NCI-H128 (cell line): ENCODE measurements at regions not wholly inside any gene's neighbourhood (a gene's known extent, or its start where the extent isn't known, plus 50 kb on each side); places are given as distances from the start of the nearest gene placed in this dataset.
"Not testable (repeated sequence)": the region's sequence is repeated elsewhere in the genome, so short reads cannot be mapped to it uniquely, and the experiment has no call there.

Source experiments
- DNase-seq: peaks from one replicate; lab custom pipeline; 2025; ENCODE audit not compliant: unreplicated experiment; lab: John Stamatoyannopoulos, UW

- no peak for DNase-seq
These were observed 329.1 kb upstream of the ZNF608 start for GRCh38 chr5:125075567-125075966.

DNA sequence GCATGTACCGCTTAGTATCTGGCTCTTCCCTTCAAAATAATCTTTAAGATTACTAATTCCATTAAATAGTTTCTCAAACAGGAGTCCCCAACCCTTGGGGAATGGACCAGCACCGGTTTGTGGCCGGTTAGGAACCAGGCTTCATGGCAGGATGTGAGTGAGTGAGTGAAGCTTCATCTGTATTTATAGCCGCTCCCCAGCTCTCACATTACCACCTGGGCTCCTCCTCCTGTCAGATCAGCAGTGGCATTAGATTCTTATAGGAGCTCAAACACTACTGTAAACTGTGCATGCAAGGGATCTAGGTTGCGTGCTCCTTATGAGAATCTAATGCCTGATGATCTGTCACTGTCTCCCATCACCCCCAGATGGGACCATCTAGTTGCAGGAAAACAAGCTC, 332.6 kb upstream of the ZNF608 start:
- not testable (repeated sequence) for DNase-seq

DNA sequence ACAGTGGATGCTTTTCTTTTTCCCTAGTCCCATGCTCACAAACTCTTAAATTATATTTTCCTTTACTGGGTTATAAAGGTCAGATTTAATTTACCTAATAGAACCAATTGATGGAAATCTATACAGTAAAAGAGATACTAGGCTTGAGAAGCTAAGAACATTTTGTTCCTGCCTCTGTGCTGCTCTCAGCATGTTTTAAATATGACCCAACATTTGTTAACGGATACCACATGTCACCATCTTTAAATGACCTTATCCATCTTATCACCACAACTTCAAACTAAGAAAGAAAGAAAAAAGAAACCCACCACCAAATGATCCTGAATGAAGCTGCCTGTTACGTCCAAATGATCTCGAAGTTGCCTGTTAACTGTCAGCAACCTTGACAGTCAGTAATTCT, 334.7 kb upstream of the ZNF608 start:
- DNase-seq: no peak

- no peak for DNase-seq
These were observed 337.5 kb upstream of the ZNF608 start for GRCh38 chr5:125083981-125084380.

- DNase-seq: no peak
These were observed 339.5 kb upstream of the ZNF608 start for GRCh38 chr5:125085797-125086505.

DNA sequence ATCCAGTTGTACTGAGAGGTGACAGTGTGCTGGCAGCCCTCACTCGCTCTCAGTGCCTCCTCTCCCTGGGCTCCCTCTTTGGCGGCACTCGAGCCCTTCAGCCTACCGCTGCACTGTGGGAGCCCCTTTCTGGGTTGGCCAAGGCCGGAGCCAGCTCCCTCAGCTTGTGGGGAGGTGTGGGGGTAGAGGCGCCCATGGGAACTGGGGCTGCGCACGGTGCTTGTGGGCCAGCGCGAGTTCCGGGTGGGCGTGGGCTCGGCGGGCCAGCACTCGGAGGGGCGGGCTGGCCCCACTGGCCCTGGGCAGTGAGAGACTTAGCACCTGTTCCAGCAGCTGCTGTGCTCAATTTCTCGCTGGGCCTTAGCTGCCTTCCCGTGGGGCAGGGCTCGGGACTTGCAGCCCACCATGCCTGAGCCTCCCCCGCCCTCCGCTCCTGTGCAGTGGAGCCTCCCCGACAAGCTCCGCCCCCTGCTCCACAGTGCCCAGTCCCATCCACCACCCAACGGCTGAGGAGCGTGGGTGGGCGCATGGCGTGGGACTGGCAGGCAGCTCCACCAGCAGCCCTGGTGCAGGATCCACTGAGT, 342.2 kb upstream of the ZNF608 start:
- DNase-seq: no peak

GRCh38 chr5:125092138-125092537, 345.7 kb upstream of the ZNF608 start:
- DNase-seq: not testable (repeated sequence)

- DNase-seq: no peak
These were observed 347.3 kb upstream of the ZNF608 start for GRCh38 chr5:125093776-125094175.

GRCh38 chr5:125100342-125100741, 353.9 kb upstream of the ZNF608 start:
- DNase-seq: no peak

DNA sequence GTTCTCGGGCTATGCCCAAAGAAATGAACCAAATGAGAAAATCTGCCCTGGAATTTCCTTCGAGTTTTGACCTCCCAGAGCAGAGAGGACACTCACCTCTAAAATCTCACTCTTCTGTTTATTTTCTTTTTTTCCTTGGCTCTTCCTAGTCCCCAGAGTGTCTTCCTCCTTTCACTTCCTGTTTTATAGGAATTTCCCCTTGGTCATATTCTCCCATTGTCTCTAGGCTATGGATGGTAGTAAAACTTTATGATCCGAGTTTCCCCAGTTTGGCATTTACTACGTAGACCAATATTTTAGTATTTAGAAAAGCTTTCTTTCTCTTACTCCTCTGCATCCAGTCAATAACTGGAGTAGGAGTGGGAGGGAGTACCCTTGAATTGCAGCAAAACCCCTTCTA, 354.5 kb upstream of the ZNF608 start:
- DNase-seq: no peak

- DNase-seq: no peak
These were observed 357.0 kb upstream of the ZNF608 start for GRCh38 chr5:125103459-125103858.

DNA sequence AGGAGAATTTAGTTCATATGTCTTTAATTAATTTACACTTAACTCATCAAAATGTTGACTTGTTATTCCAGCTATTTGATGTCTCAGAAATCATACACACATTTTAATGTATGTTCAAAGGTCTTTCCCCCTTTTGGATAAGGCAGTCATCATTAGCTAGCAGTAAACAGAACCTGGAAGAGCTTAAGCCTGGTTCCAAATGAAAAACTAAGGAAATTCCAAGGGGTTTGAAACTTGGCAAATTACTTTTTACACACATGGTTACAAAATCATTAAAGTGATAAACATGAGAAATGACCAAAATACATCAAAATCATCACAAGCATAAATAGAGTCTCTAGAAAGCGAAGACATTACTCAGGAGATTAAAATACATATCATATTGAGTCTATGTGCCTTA, 359.8 kb upstream of the ZNF608 start:
- DNase-seq: no peak

GRCh38 chr5:125106881-125107280, 360.4 kb upstream of the ZNF608 start:
- DNase-seq: no peak

- no peak for DNase-seq
These were observed 362.9 kb upstream of the ZNF608 start for GRCh38 chr5:125109293-125109692.

- DNase-seq: no peak
These were observed 363.4 kb upstream of the ZNF608 start for GRCh38 chr5:125109816-125110215.

DNA sequence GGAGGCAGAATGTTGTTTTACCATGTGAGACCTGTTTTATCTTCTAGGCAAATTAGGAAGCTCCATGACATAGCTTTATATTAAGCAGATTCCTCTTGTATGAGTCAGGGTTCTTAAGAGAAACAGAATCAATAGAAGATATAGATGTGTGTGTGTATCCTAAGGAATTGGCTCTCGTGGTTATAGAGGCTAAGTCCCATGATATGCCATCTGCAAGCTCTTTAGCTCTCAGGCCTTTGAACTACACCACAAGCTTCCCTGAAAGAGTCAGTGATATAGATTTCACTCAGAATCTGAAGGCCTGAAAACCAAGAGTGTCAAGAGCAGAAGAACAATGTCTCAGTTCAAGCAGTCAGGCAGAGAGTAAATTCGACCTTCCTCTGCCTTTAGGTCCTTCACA, 365.8 kb upstream of the ZNF608 start:
- no peak for DNase-seq

GRCh38 chr5:125113328-125113727, 366.9 kb upstream of the ZNF608 start:
- no peak for DNase-seq

DNA sequence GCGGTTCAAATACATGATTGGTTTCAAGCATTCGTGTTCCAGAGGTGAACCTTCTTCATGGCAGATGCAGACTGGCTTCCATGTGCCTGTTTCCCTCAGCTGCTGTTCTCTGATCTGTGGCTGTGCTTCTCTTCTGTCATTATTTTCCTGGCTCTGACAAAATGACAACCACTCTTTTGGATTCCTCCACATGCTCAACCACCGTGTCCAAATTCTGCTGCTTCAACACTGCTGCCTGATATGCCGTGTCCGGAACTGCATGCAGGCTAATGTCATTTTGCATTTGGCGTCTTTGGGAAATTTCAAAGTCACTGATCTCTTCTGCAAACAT, 368.7 kb upstream of the ZNF608 start:
- DNase-seq: no peak

- DNase-seq: no peak
These were observed 371.1 kb upstream of the ZNF608 start for GRCh38 chr5:125117566-125117965.

DNA sequence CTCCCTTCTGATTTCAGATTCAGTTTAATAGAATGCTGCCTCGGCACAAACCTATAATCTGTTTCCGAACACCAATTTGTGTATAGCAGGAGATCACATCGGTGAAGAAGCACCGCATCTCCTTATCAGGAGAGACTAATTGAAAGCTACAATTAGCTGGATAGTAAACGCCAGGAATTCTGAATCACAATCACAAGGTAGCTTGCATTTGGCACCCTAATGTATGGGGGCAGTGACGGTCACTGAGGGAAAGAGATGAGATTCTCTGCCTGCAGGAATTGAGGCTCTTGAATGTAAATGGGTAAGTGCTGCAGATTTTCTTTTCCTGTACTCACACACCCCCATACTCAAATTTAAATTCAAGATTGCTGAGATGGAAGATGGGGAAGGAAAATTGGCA, 373.6 kb upstream of the ZNF608 start:
- no peak for DNase-seq

GRCh38 chr5:125125031-125125823, 378.8 kb upstream of the ZNF608 start:
- DNase-seq: no peak

GRCh38 chr5:125126050-125126449, 379.6 kb upstream of the ZNF608 start:
- DNase-seq: no peak
